GM18870 (cell line): ENCODE measurements at regions not wholly inside any gene's neighbourhood (a gene's known extent, or its start where the extent isn't known, plus 50 kb on each side); places are given as distances from the start of the nearest gene placed in this dataset.

Experiments used
- ATAC-seq: cut with Tn5 transposase; IDR thresholded peaks from one replicate; pipeline ENCODE4 v1.9.1; 2021; ENCODE audit warnings: moderate library complexity; ENCODE audit not compliant: unreplicated experiment

GRCh38 chr5:91443761-91444467, 60.8 kb upstream of the ARRDC3 start:
- no peak for ATAC-seq

DNA sequence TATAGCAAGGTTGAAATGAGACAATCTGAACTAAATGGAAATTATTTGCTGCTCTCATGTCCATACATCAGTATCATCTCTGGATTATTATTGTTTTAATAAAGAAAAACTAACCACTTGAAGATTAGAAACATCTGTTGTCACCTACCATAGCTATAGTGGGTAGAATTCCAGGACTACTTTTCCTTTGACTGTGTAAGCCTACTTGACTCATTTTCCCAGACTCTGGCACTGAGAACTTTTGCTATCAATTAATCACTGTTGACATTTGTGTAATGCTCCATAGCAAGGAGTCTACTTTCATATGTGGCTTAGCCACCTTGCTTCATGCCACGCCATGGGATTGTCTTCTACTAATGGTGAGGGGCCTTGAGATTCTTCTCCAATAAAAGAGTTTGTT, 59.9 kb upstream of the ARRDC3 start:
- no peak for ATAC-seq

DNA sequence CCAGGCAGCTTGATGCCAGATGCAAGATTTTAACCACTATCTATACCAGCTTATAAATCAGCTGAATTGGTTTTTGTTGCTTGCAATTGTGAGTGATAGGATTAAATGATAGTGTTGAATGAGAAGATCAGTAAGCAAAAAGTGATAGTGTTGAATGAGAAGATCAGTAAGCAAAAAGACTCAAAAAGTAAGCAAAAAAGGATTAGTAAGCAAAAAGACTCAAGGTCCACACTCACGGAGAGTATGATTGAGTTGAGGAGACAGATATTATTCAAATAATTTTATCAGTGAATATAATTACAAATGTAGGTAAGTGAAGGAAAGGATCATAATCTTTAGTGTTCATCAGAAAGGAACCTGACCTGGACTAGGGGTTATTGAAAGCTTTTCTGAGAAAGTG, 58.0 kb upstream of the ARRDC3 start:
- ATAC-seq = no peak

GRCh38 chr5:91438871-91439270, 55.8 kb upstream of the ARRDC3 start:
- ATAC-seq = no peak

DNA sequence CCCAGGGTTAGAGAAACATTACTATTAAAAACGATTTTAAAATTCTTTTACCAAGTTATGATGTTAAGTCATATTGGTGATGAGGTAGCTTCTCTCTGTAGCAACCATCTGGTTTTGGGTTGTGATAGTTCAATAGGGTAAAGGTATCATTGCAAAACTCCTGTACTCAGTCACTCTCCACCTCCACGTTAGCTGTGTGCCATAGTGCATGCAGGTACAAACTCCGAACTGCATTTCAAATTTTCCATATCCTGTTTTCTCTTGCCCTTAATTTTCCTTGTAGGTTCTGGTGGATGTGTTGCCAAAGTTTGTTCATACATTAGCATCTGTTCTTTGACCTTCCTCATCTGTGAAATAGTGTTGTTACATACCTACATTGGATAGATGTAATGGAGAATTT, 53.1 kb upstream of the ARRDC3 start:
- no peak for ATAC-seq

GRCh38 chr5:91434348-91434747, 51.2 kb upstream of the ARRDC3 start:
- no peak for ATAC-seq

DNA sequence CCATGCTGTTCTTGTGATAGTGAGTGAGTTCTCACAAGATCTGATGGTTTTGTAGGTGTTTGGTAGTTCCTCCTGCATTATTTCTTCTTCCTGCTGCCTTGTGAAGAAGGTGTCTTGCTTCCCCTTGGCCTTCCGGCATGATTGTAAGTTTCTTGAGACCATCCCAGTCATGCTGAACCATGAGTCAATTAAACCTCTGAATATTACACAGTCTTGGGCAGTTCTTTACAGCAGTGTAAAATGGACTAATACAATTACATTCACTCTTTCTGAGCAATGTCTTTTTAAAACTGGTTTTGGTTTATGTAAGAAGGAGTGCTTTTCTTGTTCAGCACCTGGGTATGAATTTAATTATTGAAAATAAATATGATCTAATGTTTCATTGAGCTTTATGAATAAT, 50.7 kb upstream of the ARRDC3 start:
- ATAC-seq = no peak
